CD4-positive, alpha-beta T cell treated with Interleukin-4 for 4 hours (primary cell): ENCODE measurements at regions not wholly inside any gene's neighbourhood (a gene's known extent, or its start where the extent isn't known, plus 50 kb on each side); places are given as distances from the start of the nearest gene placed in this dataset.
"Not testable (repeated sequence)": the region's sequence is repeated elsewhere in the genome, so short reads cannot be mapped to it uniquely, and the experiment has no call there.

Experiments used
- DNase-seq: peaks from one replicate; pipeline ENCODE4 v3.0.0-alpha.2; 2020

GRCh38 chr19:29154163-29154562, 58.8 kb downstream of the UQCRFS1 start:
- DNase-seq = no peak

GRCh38 chr19:29145756-29146155, 67.2 kb downstream of the UQCRFS1 start:
- DNase-seq = no peak

DNA sequence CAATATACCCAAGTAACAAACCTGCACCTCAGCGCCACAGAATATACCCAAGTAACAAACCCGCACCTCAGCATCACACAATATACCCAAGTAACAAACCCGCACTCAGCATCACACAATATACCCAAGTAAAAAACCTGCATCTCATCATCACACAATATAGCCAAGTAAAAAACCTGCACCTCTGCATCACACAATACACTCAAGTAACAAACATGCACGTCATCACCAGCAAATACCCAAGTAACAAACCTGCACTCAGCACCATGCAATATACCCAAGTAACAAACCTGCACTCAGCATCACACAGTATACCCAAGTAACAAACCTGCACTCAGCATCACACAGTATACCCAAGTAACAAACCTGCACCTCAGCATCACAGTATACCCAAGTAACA, 69.8 kb downstream of the UQCRFS1 start:
- no peak for DNase-seq

- no peak for DNase-seq
Observed at GRCh38 chr19:29139227-29139626, 73.7 kb downstream of the UQCRFS1 start.

- DNase-seq = not testable (repeated sequence)
Observed at GRCh38 chr19:29138206-29138605, 74.7 kb downstream of the UQCRFS1 start.

GRCh38 chr19:29131456-29131855, 81.5 kb downstream of the UQCRFS1 start:
- DNase-seq = no peak

DNA sequence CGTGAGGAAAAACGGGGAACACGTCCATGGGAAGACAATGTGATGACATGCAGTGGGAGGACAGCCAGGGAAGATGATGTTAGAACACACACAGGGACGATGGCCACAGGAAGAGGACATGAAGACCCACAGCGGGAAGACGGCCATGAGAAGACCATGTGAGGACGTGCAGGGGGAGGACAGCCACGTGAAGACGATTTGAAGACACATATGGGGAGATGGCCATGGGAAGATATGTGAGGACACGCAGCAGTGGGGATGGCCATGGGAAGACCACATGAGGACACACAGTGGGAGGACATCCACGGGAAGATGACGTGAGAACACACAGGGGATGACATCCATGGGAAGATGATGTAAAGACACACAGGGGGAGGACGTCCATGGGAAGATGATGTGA, 83.8 kb downstream of the UQCRFS1 start:
- no peak for DNase-seq

DNA sequence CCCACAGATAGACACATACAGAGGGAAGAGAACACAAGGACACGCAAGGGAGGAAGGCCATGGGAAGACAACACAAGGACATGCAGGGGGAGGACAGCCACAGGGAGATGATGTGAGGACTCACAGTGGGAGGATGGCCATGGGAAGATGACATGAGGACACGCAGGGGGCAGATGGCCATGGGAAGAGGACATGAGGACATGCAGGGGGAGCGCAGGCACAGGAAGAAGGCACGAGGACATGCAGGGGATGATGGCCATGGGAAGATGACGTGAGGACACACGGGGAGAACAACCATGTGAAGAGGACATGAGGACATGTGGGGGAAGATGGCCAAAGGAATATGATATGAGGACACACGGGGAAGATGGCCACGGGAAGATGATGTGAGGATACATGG, 84.7 kb downstream of the UQCRFS1 start:
- DNase-seq = no peak

- no peak for DNase-seq
Observed at GRCh38 chr19:29122185-29122584, 90.8 kb downstream of the UQCRFS1 start.

DNA sequence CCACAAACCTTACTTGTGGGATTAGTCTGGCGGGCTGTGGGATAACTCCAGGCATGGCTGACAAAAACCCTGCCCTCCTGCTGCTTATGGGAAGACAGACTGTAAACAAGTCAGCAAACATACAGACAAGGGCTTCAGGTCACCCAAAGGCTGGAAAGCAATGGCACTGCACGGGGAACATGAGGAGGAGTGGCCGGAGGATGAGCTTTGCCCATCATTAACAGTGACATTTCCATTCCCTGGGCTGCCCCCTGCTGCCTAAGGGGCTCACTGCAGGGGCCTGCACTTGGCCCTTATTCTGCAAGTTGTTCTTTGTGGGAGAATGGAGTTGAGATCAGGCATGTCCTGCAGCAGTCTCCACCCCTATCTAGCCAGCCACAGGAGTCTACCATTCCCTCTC, 91.3 kb downstream of the UQCRFS1 start:
- no peak for DNase-seq

- no peak for DNase-seq
Observed at GRCh38 chr19:29120466-29120865, 92.5 kb downstream of the UQCRFS1 start.

DNA sequence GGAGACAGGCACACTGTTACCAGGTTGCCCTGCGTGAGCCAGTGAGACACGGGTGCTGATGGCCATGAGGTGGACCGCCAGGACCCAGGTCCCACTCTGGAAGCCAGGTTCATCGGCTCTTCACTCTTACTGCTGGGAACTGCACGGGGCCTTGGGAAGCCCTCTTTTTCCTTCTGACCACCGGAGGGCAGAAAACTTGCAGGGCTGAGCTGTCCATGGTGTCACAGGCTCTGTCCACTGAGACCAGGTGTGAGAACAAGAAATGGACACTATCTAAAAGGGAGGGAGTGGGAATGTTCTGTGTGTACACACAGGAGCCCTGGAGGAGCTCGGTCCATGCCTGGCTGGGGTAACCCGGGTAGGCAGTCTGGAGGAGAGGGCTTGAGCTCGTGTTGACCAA, 93.4 kb downstream of the UQCRFS1 start:
- no peak for DNase-seq

DNA sequence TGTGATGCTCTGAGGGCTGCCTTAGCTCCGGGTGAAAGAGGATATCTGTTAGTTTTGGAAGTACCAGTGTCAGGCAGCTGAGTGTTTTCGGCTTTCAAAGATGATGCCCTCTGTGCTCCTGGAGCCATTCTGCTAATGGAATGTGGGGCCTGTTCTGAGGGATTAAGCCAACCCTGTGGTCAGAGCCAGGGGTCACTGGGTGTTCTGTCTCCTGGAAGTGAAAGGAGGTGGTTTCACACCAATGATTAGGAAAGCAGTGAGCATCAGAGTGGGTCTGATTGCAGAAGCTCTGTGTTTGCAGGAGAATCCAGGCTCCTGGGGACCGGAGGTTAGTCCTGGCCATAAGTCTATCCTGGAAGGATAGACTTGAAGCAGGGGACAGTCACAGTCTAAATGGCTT, 94.6 kb downstream of the UQCRFS1 start:
- no peak for DNase-seq

GRCh38 chr19:29117926-29118325, 95.0 kb downstream of the UQCRFS1 start:
- no peak for DNase-seq

DNA sequence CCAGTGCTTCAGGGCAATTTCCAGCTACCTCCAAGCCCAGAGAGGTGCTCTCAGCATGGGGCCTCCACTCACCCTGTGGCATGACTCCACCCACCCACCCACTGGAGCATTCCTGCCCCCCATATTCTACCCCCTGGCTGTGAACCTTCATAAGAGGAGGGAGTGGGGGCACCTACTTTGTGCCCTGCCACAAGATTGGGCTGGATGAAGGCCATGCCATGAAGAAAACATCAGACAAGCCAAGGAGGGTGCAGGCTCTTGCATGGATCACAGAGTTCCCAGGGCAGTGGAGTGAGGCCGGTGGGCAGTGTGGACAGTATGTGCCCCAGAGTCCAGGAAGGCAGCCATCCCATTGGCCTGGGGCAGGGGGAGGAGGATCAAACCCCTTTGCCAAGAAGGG, 97.8 kb downstream of the UQCRFS1 start:
- no peak for DNase-seq

- DNase-seq = no peak
Observed at GRCh38 chr19:29113838-29114237, 99.1 kb downstream of the UQCRFS1 start.

DNA sequence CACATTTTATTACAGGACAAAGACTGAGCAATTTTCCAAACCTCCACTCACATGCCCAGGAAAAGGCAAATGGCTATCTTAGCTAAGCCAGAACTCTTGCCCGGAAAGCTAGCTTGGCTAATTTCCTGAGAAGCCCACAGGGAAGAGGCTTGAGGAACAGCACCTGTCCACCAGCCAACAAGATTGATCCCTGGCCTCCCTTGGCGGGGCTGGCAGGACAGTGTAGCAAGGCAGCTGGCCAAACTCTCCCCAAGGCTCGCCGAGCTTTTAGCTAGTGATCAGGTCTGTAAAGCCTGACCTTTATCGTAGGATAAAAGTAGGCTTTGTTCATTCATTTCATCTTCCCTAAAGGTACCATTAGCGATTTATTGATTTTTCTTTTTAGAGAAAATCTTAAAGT, 101.4 kb downstream of the UQCRFS1 start:
- DNase-seq = no peak

GRCh38 chr19:29107831-29108230, 105.1 kb downstream of the UQCRFS1 start:
- no peak for DNase-seq

GRCh38 chr19:29106346-29106885, 106.5 kb downstream of the UQCRFS1 start:
- no peak for DNase-seq

- no peak for DNase-seq
Observed at GRCh38 chr19:29105629-29106292, 107.2 kb downstream of the UQCRFS1 start.

GRCh38 chr19:29104605-29105241, 108.2 kb downstream of the UQCRFS1 start:
- no peak for DNase-seq

GRCh38 chr19:29098863-29099481, 114.0 kb downstream of the UQCRFS1 start:
- no peak for DNase-seq

- DNase-seq = no peak
Observed at GRCh38 chr19:29098091-29098490, 114.9 kb downstream of the UQCRFS1 start.

- no peak for DNase-seq
Observed at GRCh38 chr19:29096896-29097295, 116.1 kb downstream of the UQCRFS1 start.
